ENCODE measurements at regions not wholly inside any gene's neighbourhood (a gene's known extent, or its start where the extent isn't known, plus 50 kb on each side); places are given as distances from the start of the nearest gene placed in this dataset.

GRCh38 chr3:103904991-103905390, 1461.7 kb upstream of the ALCAM start:
- no peak for DNase-seq (ENCODE audit: low read depth)

- DNase-seq (ENCODE audit: low read depth) = peak; percentile 44
Observed at GRCh38 chr3:103906304-103906703, 1460.4 kb upstream of the ALCAM start.

GRCh38 chr3:103906808-103907207, 1459.9 kb upstream of the ALCAM start:
- DNase-seq (ENCODE audit: low read depth) = peak; percentile 52

GRCh38 chr3:103907567-103907966, 1459.1 kb upstream of the ALCAM start:
- DNase-seq (ENCODE audit: low read depth) = no peak

GRCh38 chr3:103909395-103909794, 1457.3 kb upstream of the ALCAM start:
- DNase-seq (ENCODE audit: low read depth) = no peak

GRCh38 chr3:103918336-103918735, 1448.4 kb upstream of the ALCAM start:
- no peak for DNase-seq (ENCODE audit: low read depth)

GRCh38 chr3:103919327-103919726, 1447.4 kb upstream of the ALCAM start:
- peak; percentile 15 for DNase-seq (ENCODE audit: low read depth)

- DNase-seq (ENCODE audit: low read depth) = no peak
Observed at GRCh38 chr3:103923907-103924306, 1442.8 kb upstream of the ALCAM start.

GRCh38 chr3:103924544-103924943, 1442.2 kb upstream of the ALCAM start:
- no peak for DNase-seq (ENCODE audit: low read depth)

- no peak for DNase-seq (ENCODE audit: low read depth)
Observed at GRCh38 chr3:103926936-103927335, 1439.8 kb upstream of the ALCAM start.

GRCh38 chr3:103927896-103928295, 1438.8 kb upstream of the ALCAM start:
- DNase-seq (ENCODE audit: low read depth) = no peak

GRCh38 chr3:103937094-103937493, 1429.6 kb upstream of the ALCAM start:
- no peak for DNase-seq (ENCODE audit: low read depth)

- no peak for DNase-seq (ENCODE audit: low read depth)
Observed at GRCh38 chr3:103947062-103947461, 1419.6 kb upstream of the ALCAM start.

GRCh38 chr3:103949693-103950092, 1417.0 kb upstream of the ALCAM start:
- peak; percentile 50 for DNase-seq (ENCODE audit: low read depth)

- no peak for DNase-seq (ENCODE audit: low read depth)
Observed at GRCh38 chr3:103950676-103951075, 1416.0 kb upstream of the ALCAM start.

GRCh38 chr3:103953796-103954195, 1412.9 kb upstream of the ALCAM start:
- no peak for DNase-seq (ENCODE audit: low read depth)

GRCh38 chr3:103960819-103961218, 1405.9 kb upstream of the ALCAM start:
- DNase-seq (ENCODE audit: low read depth) = no peak

GRCh38 chr3:103963599-103963998, 1403.1 kb upstream of the ALCAM start:
- DNase-seq (ENCODE audit: low read depth) = no peak

- DNase-seq (ENCODE audit: low read depth) = no peak
Observed at GRCh38 chr3:103965764-103966163, 1400.9 kb upstream of the ALCAM start.

- no peak for DNase-seq (ENCODE audit: low read depth)
Observed at GRCh38 chr3:103966749-103967148, 1400.0 kb upstream of the ALCAM start.

GRCh38 chr3:103968131-103968530, 1398.6 kb upstream of the ALCAM start:
- no peak for DNase-seq (ENCODE audit: low read depth)

- DNase-seq (ENCODE audit: low read depth) = no peak
Observed at GRCh38 chr3:103968751-103969150, 1398.0 kb upstream of the ALCAM start.

- no peak for DNase-seq (ENCODE audit: low read depth)
Observed at GRCh38 chr3:103976931-103977339, 1389.8 kb upstream of the ALCAM start.

GRCh38 chr3:103977417-103977816, 1389.3 kb upstream of the ALCAM start:
- DNase-seq (ENCODE audit: low read depth) = peak; percentile 22

Data from ELR (cell line).